GM23338 (cell line): ENCODE measurements at regions not wholly inside any gene's neighbourhood (a gene's known extent, or its start where the extent isn't known, plus 50 kb on each side); places are given as distances from the start of the nearest gene placed in this dataset.

Source experiments
- ATAC-seq: fragments of 200-7000 bp; cut with Tn5 transposase; 3 replicates; pipeline ENCODE4 v1.9.1; 2020
- DNase-seq: peaks from one replicate; pipeline ENCODE4 v3.0.0-alpha.2; 2015; ENCODE audit warnings: low spot score
- H2AFZ ChIP-seq: fragments of 200-600 bp; sonication (generic); 2 replicates; pipeline ENCODE4 v1.8.0; 2016; ENCODE audit warnings: antibody characterized with exemption, mild to moderate bottlenecking, moderate library complexity
- H3F3A ChIP-seq: fragments of 200-600 bp; sonication (generic); replicated peaks from 2 replicates; pipeline ENCODE4 v1.8.0; 2017; ENCODE audit warnings: antibody characterized with exemption, mixed run types, low read depth
- H3K27ac ChIP-seq: fragments of 200-600 bp; sonication (generic); 2 replicates; pipeline ENCODE4 v1.6.1; 2016; ENCODE audit warnings: low read depth
- H3K27me3 ChIP-seq: fragments of 200-600 bp; sonication (generic); 2 replicates; pipeline ENCODE4 v1.8.0; 2016; ENCODE audit warnings: mild to moderate bottlenecking, mixed run types, moderate library complexity; ENCODE audit not compliant: insufficient read depth
- H3K36me3 ChIP-seq: fragments of 200-600 bp; sonication (generic); 2 replicates; pipeline ENCODE4 v1.8.0; 2016; ENCODE audit warnings: mild to moderate bottlenecking; ENCODE audit not compliant: insufficient read depth
- H3K4me1 ChIP-seq: fragments of 200-600 bp; sonication (generic); 2 replicates; pipeline ENCODE4 v1.8.0; 2016; ENCODE audit warnings: mild to moderate bottlenecking, moderate library complexity; ENCODE audit not compliant: insufficient read depth
- H3K4me2 ChIP-seq: fragments of 200-600 bp; sonication (generic); 2 replicates; pipeline ENCODE4 v1.7.1; 2017; ENCODE audit warnings: mixed run types
- H3K4me3 ChIP-seq: fragments of 200-600 bp; sonication (generic); 2 replicates; pipeline ENCODE4 v1.6.1; 2016; ENCODE audit warnings: mixed run types
- H3K79me2 ChIP-seq: fragments of 200-600 bp; sonication (generic); replicated peaks from 2 replicates; pipeline ENCODE4 v1.8.0; 2017; ENCODE audit warnings: mild to moderate bottlenecking; ENCODE audit not compliant: insufficient read depth
- H3K9me2 ChIP-seq: fragments of 200-600 bp; sonication (generic); 2 replicates; pipeline ENCODE4 v1.8.0; 2017; ENCODE audit not compliant: insufficient read depth
- H4K20me1 ChIP-seq: fragments of 200-600 bp; sonication (generic); replicated peaks from 2 replicates; pipeline ENCODE4 v1.8.0; 2017; ENCODE audit warnings: mild to moderate bottlenecking; ENCODE audit not compliant: insufficient read depth
- H3K27ac Mint-ChIP-seq: 2 replicates; pipeline ENCODE4 v1.8.0; 2020; ENCODE audit warnings: inconsistent platforms, mild to moderate bottlenecking, moderate library complexity, mixed read lengths
- H3K27me3 Mint-ChIP-seq: 3 replicates; pipeline ENCODE4 v1.8.0; 2022; ENCODE audit warnings: low read depth, mild to moderate bottlenecking, moderate library complexity, mixed read lengths, inconsistent platforms; ENCODE audit not compliant: insufficient read depth, poor library complexity
- H3K36me3 Mint-ChIP-seq: 3 replicates; pipeline ENCODE4 v1.8.0; 2021; ENCODE audit warnings: low read depth, mild to moderate bottlenecking, inconsistent platforms, moderate library complexity, mixed read lengths
- H3K4me1 Mint-ChIP-seq: 3 replicates; pipeline ENCODE4 v1.8.0; 2020; ENCODE audit warnings: mild to moderate bottlenecking, inconsistent platforms, mixed read lengths
- H3K4me3 Mint-ChIP-seq: 3 replicates; pipeline ENCODE4 v1.8.0; 2021; ENCODE audit warnings: moderate library complexity, mild to moderate bottlenecking, inconsistent platforms, mixed read lengths
- H3K9me3 Mint-ChIP-seq: 3 replicates; pipeline ENCODE4 v1.8.0; 2020; ENCODE audit warnings: moderate library complexity, mild to moderate bottlenecking, inconsistent platforms, mixed read lengths
- CREB1 ChIP-seq: fragments of 250-450 bp; sonication (Bioruptor Pico); IDR thresholded peaks from 2 replicates; pipeline ENCODE4 v1.5.0; 2020; ENCODE audit warnings: low read depth, mild to moderate bottlenecking, moderate library complexity
- EZH2 ChIP-seq: fragments of 200-600 bp; sonication (generic); IDR thresholded peaks from one replicate; pipeline ENCODE4 v1.8.0; 2017; ENCODE audit warnings: antibody characterized with exemption, mild to moderate bottlenecking, low read depth; ENCODE audit not compliant: unreplicated experiment
- EZH2phosphoT487 ChIP-seq: fragments of 200-600 bp; sonication (generic); IDR thresholded peaks from one replicate; pipeline ENCODE4 v1.8.1; 2018; ENCODE audit warnings: antibody characterized with exemption; ENCODE audit not compliant: unreplicated experiment
- JUNB ChIP-seq: IDR thresholded peaks from one replicate; pipeline ENCODE4 v1.6.1; 2016; ENCODE audit warnings: antibody characterized with exemption; ENCODE audit not compliant: unreplicated experiment
- NANOG ChIP-seq: IDR thresholded peaks from 2 replicates; pipeline ENCODE4 v1.6.1; 2016; ENCODE audit warnings: antibody characterized with exemption, borderline replicate concordance
- POLR2AphosphoS5 ChIP-seq: IDR thresholded peaks from 2 replicates; pipeline ENCODE4 v1.6.1; 2016; ENCODE audit warnings: antibody characterized with exemption, low read depth
- STAT1 ChIP-seq: IDR thresholded peaks from one replicate; pipeline ENCODE4 v1.6.1; 2016; ENCODE audit warnings: antibody characterized with exemption; ENCODE audit not compliant: unreplicated experiment
- ZNF114 ChIP-seq: fragments of 250-450 bp; sonication (Bioruptor Pico); IDR thresholded peaks from 2 replicates; pipeline ENCODE4 v1.5.0; 2020; ENCODE audit warnings: mild to moderate bottlenecking, moderate library complexity
- ZNF331 ChIP-seq: fragments of 250-450 bp; sonication (Bioruptor Pico); IDR thresholded peaks from 2 replicates; pipeline ENCODE4 v1.5.0; 2020; ENCODE audit warnings: low read depth, mild to moderate bottlenecking, moderate library complexity
- TF ChIP-seq, protein P1 (sequence below): IDR thresholded peaks from one replicate; pipeline ENCODE4 v1.6.1; 2018; ENCODE audit warnings: antibody characterized with exemption; ENCODE audit not compliant: unreplicated experiment
- TF ChIP-seq, protein P2 (sequence below): fragments of 250-450 bp; sonication (Bioruptor Pico); IDR thresholded peaks from 2 replicates; pipeline ENCODE4 v1.5.0; 2020; ENCODE audit warnings: mild to moderate bottlenecking, moderate library complexity
- TF ChIP-seq, protein P3 (sequence below): IDR thresholded peaks from 2 replicates; pipeline ENCODE4 v1.6.1; 2016; ENCODE audit warnings: antibody characterized with exemption
- TF ChIP-seq, protein P4 (sequence below), 2 experiments: fragments of 200-600 bp in 1 of 2; sonication (generic) in 1 of 2; conservative IDR thresholded peaks; 2 replicates each; pipeline versions ENCODE4 v1.5.1 to v1.6.1; 2016 to 2017; ENCODE audit warnings: antibody characterized with exemption in 2 of 2, low read depth in 2 of 2, mild to moderate bottlenecking in 2 of 2, moderate library complexity in 1 of 2

DNA sequence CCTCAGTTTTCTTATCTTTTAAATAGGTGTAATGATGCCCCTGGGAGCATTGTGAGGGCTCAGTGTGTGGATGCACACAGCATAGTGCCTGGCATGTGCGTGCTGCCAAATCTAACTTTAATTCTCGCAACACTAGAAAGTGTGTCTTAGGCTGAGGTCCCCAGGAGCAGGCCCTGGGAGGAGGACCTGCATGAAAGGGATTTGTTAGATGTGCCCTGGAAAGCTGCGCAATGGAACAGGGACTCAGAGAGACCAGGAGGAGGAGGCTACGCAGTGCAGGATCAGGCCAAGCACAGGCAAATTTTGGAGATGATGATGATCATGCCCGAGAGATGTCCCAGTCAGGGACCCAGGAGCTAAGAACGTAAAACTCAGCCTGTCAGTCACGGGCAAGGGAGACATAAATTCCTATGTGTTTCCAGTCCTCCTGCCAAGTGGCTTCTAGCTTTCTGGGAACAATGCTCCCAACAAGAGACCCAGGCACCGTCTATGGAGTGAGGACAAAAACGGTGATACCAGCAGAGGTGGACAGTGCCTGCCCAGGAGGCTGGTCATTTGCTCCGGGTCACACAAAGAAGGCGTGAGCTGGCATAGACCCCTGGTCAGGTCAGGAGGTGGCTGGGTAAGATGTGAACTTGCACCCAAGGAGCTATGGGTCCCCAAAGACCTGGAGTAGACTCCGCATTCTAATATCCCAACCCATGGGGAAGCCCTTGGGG, 352.2 kb upstream of the TNRC6C start:
- Mint-ChIP-seq H3K27ac (no peak overlapping the region), H3K9me3 (no peaks in the 10 kb centered on the region), H3K4me1 (peaks cover 6% of the 10 kb centered on the region; the same call in 2 of the 3 replicates), H3K27me3 (peaks cover 4% of the 10 kb centered on the region), H3K36me3 (no peaks in the 10 kb centered on the region), H3K4me3 (no peak overlapping the region)
- Histone ChIP-seq H3K79me2 (no peaks in the 10 kb centered on the region), H3K4me1 (no peaks in the 10 kb centered on the region), H3K9me2 (no peaks in the 10 kb centered on the region), H3K27ac (no peak overlapping the region), H3K4me3 (no peak overlapping the region), H2AFZ (no peak overlapping the region), H4K20me1 (no peaks in the 10 kb centered on the region), H3K36me3 (no peaks in the 10 kb centered on the region), H3F3A (no peaks in the 10 kb centered on the region), H3K4me2 (no peak overlapping the region), H3K27me3 (no peaks in the 10 kb centered on the region)
- TF ChIP-seq EZH2: no peak
- TF ChIP-seq, protein P1, sequence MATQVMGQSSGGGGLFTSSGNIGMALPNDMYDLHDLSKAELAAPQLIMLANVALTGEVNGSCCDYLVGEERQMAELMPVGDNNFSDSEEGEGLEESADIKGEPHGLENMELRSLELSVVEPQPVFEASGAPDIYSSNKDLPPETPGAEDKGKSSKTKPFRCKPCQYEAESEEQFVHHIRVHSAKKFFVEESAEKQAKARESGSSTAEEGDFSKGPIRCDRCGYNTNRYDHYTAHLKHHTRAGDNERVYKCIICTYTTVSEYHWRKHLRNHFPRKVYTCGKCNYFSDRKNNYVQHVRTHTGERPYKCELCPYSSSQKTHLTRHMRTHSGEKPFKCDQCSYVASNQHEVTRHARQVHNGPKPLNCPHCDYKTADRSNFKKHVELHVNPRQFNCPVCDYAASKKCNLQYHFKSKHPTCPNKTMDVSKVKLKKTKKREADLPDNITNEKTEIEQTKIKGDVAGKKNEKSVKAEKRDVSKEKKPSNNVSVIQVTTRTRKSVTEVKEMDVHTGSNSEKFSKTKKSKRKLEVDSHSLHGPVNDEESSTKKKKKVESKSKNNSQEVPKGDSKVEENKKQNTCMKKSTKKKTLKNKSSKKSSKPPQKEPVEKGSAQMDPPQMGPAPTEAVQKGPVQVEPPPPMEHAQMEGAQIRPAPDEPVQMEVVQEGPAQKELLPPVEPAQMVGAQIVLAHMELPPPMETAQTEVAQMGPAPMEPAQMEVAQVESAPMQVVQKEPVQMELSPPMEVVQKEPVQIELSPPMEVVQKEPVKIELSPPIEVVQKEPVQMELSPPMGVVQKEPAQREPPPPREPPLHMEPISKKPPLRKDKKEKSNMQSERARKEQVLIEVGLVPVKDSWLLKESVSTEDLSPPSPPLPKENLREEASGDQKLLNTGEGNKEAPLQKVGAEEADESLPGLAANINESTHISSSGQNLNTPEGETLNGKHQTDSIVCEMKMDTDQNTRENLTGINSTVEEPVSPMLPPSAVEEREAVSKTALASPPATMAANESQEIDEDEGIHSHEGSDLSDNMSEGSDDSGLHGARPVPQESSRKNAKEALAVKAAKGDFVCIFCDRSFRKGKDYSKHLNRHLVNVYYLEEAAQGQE: no peak
- TF ChIP-seq, protein P2, sequence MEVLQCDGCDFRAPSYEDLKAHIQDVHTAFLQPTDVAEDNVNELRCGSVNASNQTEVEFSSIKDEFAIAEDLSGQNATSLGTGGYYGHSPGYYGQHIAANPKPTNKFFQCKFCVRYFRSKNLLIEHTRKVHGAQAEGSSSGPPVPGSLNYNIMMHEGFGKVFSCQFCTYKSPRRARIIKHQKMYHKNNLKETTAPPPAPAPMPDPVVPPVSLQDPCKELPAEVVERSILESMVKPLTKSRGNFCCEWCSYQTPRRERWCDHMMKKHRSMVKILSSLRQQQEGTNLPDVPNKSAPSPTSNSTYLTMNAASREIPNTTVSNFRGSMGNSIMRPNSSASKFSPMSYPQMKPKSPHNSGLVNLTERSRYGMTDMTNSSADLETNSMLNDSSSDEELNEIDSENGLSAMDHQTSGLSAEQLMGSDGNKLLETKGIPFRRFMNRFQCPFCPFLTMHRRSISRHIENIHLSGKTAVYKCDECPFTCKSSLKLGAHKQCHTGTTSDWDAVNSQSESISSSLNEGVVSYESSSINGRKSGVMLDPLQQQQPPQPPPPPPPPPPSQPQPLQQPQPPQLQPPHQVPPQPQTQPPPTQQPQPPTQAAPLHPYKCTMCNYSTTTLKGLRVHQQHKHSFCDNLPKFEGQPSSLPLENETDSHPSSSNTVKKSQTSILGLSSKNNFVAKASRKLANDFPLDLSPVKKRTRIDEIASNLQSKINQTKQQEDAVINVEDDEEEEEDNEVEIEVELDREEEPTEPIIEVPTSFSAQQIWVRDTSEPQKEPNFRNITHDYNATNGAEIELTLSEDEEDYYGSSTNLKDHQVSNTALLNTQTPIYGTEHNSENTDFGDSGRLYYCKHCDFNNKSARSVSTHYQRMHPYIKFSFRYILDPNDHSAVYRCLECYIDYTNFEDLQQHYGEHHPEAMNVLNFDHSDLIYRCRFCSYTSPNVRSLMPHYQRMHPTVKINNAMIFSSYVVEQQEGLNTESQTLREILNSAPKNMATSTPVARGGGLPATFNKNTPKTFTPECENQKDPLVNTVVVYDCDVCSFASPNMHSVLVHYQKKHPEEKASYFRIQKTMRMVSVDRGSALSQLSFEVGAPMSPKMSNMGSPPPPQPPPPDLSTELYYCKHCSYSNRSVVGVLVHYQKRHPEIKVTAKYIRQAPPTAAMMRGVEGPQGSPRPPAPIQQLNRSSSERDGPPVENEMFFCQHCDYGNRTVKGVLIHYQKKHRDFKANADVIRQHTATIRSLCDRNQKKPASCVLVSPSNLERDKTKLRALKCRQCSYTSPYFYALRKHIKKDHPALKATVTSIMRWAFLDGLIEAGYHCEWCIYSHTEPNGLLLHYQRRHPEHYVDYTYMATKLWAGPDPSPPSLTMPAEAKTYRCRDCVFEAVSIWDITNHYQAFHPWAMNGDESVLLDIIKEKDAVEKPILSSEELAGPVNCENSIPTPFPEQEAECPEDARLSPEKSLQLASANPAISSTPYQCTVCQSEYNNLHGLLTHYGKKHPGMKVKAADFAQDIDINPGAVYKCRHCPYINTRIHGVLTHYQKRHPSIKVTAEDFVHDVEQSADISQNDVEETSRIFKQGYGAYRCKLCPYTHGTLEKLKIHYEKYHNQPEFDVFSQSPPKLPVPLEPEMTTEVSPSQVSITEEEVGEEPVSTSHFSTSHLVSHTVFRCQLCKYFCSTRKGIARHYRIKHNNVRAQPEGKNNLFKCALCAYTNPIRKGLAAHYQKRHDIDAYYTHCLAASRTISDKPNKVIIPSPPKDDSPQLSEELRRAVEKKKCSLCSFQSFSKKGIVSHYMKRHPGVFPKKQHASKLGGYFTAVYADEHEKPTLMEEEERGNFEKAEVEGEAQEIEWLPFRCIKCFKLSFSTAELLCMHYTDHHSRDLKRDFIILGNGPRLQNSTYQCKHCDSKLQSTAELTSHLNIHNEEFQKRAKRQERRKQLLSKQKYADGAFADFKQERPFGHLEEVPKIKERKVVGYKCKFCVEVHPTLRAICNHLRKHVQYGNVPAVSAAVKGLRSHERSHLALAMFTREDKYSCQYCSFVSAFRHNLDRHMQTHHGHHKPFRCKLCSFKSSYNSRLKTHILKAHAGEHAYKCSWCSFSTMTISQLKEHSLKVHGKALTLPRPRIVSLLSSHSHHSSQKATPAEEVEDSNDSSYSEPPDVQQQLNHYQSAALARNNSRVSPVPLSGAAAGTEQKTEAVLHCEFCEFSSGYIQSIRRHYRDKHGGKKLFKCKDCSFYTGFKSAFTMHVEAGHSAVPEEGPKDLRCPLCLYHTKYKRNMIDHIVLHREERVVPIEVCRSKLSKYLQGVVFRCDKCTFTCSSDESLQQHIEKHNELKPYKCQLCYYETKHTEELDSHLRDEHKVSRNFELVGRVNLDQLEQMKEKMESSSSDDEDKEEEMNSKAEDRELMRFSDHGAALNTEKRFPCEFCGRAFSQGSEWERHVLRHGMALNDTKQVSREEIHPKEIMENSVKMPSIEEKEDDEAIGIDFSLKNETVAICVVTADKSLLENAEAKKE (CRISPR knock-in tag): no peak
- TF ChIP-seq, protein P3, sequence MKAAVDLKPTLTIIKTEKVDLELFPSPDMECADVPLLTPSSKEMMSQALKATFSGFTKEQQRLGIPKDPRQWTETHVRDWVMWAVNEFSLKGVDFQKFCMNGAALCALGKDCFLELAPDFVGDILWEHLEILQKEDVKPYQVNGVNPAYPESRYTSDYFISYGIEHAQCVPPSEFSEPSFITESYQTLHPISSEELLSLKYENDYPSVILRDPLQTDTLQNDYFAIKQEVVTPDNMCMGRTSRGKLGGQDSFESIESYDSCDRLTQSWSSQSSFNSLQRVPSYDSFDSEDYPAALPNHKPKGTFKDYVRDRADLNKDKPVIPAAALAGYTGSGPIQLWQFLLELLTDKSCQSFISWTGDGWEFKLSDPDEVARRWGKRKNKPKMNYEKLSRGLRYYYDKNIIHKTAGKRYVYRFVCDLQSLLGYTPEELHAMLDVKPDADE: no peak
- TF ChIP-seq ZNF331 (CRISPR knock-in tag): no peak
- TF ChIP-seq NANOG: no peak
- no peak for TF ChIP-seq EZH2phosphoT487
- TF ChIP-seq ZNF114 (CRISPR knock-in tag): no peak
- TF ChIP-seq POLR2AphosphoS5: no peak
- TF ChIP-seq STAT1: no peak
- TF ChIP-seq CREB1 (CRISPR knock-in tag): no peak
- TF ChIP-seq, protein P4, sequence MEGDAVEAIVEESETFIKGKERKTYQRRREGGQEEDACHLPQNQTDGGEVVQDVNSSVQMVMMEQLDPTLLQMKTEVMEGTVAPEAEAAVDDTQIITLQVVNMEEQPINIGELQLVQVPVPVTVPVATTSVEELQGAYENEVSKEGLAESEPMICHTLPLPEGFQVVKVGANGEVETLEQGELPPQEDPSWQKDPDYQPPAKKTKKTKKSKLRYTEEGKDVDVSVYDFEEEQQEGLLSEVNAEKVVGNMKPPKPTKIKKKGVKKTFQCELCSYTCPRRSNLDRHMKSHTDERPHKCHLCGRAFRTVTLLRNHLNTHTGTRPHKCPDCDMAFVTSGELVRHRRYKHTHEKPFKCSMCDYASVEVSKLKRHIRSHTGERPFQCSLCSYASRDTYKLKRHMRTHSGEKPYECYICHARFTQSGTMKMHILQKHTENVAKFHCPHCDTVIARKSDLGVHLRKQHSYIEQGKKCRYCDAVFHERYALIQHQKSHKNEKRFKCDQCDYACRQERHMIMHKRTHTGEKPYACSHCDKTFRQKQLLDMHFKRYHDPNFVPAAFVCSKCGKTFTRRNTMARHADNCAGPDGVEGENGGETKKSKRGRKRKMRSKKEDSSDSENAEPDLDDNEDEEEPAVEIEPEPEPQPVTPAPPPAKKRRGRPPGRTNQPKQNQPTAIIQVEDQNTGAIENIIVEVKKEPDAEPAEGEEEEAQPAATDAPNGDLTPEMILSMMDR (conservative IDR thresholded peaks at IDR 0.05; ENCODE audit: low read depth in 2 of 2): no peak
- no peak for TF ChIP-seq JUNB
- no peak for DNase-seq
- ATAC-seq: no peak
